ENCODE measurements at regions not wholly inside any gene's neighbourhood (a gene's known extent, or its start where the extent isn't known, plus 50 kb on each side); places are given as distances from the start of the nearest gene placed in this dataset.
"Not testable (repeated sequence)": the region's sequence is repeated elsewhere in the genome, so short reads cannot be mapped to it uniquely, and the experiment has no call there.

GRCh38 chr6:168842632-168843212, 401.7 kb downstream of the SMOC2 start:
- not testable (repeated sequence) for H3K27me3 Mint-ChIP-seq; H3K27ac Mint-ChIP-seq; H3K36me3 Mint-ChIP-seq (ENCODE audit: low read depth); H3K9me3 Mint-ChIP-seq; H3K4me1 Mint-ChIP-seq; H3K4me3 Mint-ChIP-seq; ATAC-seq (replicated peaks)

- H3K36me3 Mint-ChIP-seq (ENCODE audit: low read depth): no peaks in the 10 kb centered on the region
- H3K4me1 Mint-ChIP-seq: peaks cover 4% of the 10 kb centered on the region
- H3K27ac Mint-ChIP-seq: no peak overlapping the region
- H3K27me3 Mint-ChIP-seq: no peaks in the 10 kb centered on the region
- H3K9me3 Mint-ChIP-seq: no peaks in the 10 kb centered on the region
- ATAC-seq (replicated peaks): no peak
- no peak overlapping the region for H3K4me3 Mint-ChIP-seq
Measured at GRCh38 chr6:168841609-168842278, 400.8 kb downstream of the SMOC2 start.

GRCh38 chr6:168840932-168841331, 399.9 kb downstream of the SMOC2 start:
- not testable (repeated sequence) for H3K27me3 Mint-ChIP-seq; H3K4me1 Mint-ChIP-seq; ATAC-seq (replicated peaks); H3K4me3 Mint-ChIP-seq; H3K27ac Mint-ChIP-seq; H3K36me3 Mint-ChIP-seq (ENCODE audit: low read depth); H3K9me3 Mint-ChIP-seq

- peaks cover 11% of the 10 kb centered on the region for H3K27me3 Mint-ChIP-seq
- ATAC-seq (replicated peaks); H3K4me1 Mint-ChIP-seq: not testable (repeated sequence)
Measured at GRCh38 chr6:168840299-168840698, 399.3 kb downstream of the SMOC2 start.

DNA sequence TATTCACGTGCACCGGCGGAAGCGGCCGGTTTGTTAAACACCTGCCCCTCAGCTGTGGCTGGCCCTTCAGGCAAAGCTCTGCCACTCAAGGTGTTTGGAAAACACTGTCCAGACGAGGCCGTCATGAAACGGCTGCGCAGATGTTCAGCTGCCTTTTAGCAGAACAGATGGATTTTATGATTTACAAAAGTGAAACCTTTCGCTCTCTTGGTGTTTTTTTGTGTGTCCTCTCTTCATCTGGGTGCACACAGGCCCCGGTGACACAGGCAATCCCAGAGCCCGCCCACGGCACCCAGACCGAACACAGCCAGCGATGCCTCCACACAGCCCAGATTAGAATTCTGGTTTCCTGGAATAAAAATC, 397.0 kb downstream of the SMOC2 start:
- Mint-ChIP-seq H3K36me3 (ENCODE audit: low read depth) (no peaks in the 10 kb centered on the region), H3K9me3 (no peaks in the 10 kb centered on the region), H3K27me3 (peaks cover 16% of the 10 kb centered on the region), H3K4me3 (no peak overlapping the region), H3K4me1 (peaks cover 4% of the 10 kb centered on the region), H3K27ac (no peak overlapping the region)
- no peak for ATAC-seq (replicated peaks)

More at GRCh38 chr6:168840299-168840698, 399.3 kb downstream of the SMOC2 start:
- not testable (repeated sequence) for H3K9me3 Mint-ChIP-seq; H3K36me3 Mint-ChIP-seq (ENCODE audit: low read depth); H3K27ac Mint-ChIP-seq; H3K4me3 Mint-ChIP-seq

GRCh38 chr6:168837254-168838036, 396.5 kb downstream of the SMOC2 start:
- Mint-ChIP-seq H3K4me3 (no peak overlapping the region), H3K4me1 (peaks cover 4% of the 10 kb centered on the region), H3K27me3 (peaks cover 16% of the 10 kb centered on the region), H3K9me3 (no peaks in the 10 kb centered on the region), H3K27ac (no peak overlapping the region), H3K36me3 (ENCODE audit: low read depth) (no peaks in the 10 kb centered on the region)
- ATAC-seq (replicated peaks): no peak

DNA sequence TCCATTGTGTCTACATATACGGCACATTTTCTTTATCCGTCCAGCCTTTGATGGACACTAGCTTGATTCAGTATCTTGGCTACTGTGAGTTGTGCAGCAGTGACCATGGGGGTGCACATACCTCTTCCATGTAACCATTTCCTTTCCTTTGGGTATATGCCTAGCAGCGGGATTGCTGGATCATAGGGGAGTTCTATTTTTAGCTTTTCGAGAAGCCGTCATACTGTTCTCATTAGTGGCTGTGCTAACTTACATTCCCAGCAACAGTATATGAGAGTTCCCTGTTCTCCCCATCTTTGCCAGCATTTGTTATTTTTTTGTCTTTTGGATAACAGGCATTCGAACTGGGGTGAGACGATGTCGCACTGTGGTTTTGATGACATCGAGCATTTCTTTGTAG, 395.0 kb downstream of the SMOC2 start:
- H3K27ac Mint-ChIP-seq: no peak overlapping the region
- peaks cover 2% of the 10 kb centered on the region for H3K4me1 Mint-ChIP-seq
- no peak overlapping the region for H3K4me3 Mint-ChIP-seq
- no peaks in the 10 kb centered on the region for H3K9me3 Mint-ChIP-seq
- ATAC-seq (replicated peaks): no peak
- H3K36me3 Mint-ChIP-seq (ENCODE audit: low read depth): no peaks in the 10 kb centered on the region
- H3K27me3 Mint-ChIP-seq: peaks cover 16% of the 10 kb centered on the region

DNA sequence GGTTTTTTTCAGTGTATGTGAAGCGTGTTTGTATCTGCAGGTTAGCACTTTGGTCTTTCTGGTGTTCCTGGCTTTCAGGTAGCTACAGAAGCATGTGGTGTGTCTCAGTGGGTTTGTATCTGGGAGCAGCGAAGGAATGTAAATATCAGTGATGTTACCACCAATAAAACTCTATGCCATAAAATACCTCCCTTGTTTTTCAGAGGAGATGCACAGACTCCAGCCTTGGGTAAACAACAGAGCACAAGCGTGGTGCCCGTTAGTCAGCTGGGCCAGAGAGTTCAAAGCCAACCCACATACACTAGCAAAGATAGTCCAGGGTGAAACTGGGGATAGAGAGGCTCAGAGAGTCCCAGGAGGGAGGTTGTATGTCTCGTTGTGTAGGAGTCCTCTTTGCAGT, 393.8 kb downstream of the SMOC2 start:
- H3K27ac Mint-ChIP-seq: no peak overlapping the region
- no peaks in the 10 kb centered on the region for H3K9me3 Mint-ChIP-seq
- no peaks in the 10 kb centered on the region for H3K4me1 Mint-ChIP-seq
- H3K27me3 Mint-ChIP-seq: peaks cover 16% of the 10 kb centered on the region
- no peak overlapping the region for H3K4me3 Mint-ChIP-seq
- no peaks in the 10 kb centered on the region for H3K36me3 Mint-ChIP-seq (ENCODE audit: low read depth)
- no peak for ATAC-seq (replicated peaks)

DNA sequence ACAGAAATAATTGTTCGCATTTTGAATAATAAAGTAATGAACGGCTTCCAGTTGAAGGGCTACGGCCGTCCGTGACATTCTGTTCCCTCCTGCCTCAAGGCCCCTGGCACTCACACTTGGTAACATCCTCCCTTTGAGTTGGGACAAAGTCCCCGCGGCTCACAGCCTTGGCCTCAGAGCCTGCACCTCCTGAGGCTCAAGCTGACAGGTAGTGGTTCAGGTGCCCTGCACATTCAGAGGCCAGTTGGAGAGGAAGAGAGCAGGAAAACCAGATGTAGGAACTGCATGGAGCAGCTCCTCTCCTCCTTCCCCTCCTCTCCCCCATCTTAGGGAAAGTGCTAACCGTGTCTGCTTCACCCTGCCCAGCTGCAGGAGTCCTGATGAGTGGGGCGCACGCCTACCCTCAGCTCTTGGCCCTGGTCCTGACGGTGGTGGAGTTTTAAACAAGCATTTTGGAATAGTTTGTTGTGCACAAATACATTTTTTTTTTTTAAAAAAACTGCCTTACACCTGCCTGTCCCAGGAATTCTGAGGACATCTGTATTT, 393.1 kb downstream of the SMOC2 start:
- no peak for ATAC-seq (replicated peaks)
- no peak overlapping the region for H3K4me3 Mint-ChIP-seq
- H3K36me3 Mint-ChIP-seq (ENCODE audit: low read depth): no peaks in the 10 kb centered on the region
- no peak overlapping the region for H3K27ac Mint-ChIP-seq
- H3K4me1 Mint-ChIP-seq: no peaks in the 10 kb centered on the region
- H3K27me3 Mint-ChIP-seq: peaks cover 16% of the 10 kb centered on the region
- no peaks in the 10 kb centered on the region for H3K9me3 Mint-ChIP-seq

- Mint-ChIP-seq H3K9me3 (no peaks in the 10 kb centered on the region), H3K36me3 (ENCODE audit: low read depth) (no peaks in the 10 kb centered on the region), H3K4me3 (no peak overlapping the region), H3K27me3 (peaks cover 5% of the 10 kb centered on the region), H3K4me1 (no peaks in the 10 kb centered on the region), H3K27ac (no peak overlapping the region)
- no peak for ATAC-seq (replicated peaks)
Measured at GRCh38 chr6:168828800-168829199, 387.8 kb downstream of the SMOC2 start.

DNA sequence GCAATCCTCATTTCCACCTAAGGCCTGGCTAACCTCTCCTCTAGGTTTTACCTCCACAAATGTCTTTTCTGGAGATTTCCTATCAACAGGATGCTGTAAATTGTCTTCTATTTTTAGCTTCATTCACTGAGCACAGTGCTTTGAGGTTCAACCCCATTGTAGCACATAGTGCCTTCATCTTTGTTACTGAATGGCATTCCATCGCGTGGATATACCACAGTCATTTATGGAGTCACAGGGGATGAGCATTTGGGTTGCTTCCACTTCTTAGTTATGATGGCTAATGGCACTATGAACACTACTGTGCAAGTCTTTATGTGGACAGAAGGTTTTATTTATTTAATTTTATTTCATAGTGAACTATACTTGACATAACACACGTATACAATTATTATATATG, 387.1 kb downstream of the SMOC2 start:
- Mint-ChIP-seq H3K27ac (no peak overlapping the region), H3K9me3 (no peaks in the 10 kb centered on the region), H3K36me3 (ENCODE audit: low read depth) (no peaks in the 10 kb centered on the region), H3K4me3 (no peak overlapping the region), H3K4me1 (no peaks in the 10 kb centered on the region), H3K27me3 (peaks cover under 1% of the 10 kb centered on the region)
- no peak for ATAC-seq (replicated peaks)

DNA sequence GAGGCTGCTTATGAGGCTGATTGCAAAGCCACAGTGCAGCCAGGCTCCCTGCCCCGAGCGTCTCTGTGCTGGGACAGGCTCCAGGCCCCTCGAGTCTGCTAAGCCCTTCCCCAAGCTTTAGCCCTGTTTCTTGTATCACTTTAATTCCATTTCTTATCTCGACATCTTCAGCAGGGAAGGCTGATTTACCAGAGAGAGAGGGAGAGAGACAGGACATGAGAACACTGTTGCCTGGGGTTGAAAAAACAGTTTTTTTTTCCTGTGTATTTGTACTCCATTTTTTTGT, 386.5 kb downstream of the SMOC2 start:
- H3K9me3 Mint-ChIP-seq: no peaks in the 10 kb centered on the region
- H3K27ac Mint-ChIP-seq: no peak overlapping the region
- H3K27me3 Mint-ChIP-seq: no peaks in the 10 kb centered on the region
- no peak for ATAC-seq (replicated peaks)
- no peaks in the 10 kb centered on the region for H3K4me1 Mint-ChIP-seq
- no peak overlapping the region for H3K4me3 Mint-ChIP-seq
- no peaks in the 10 kb centered on the region for H3K36me3 Mint-ChIP-seq (ENCODE audit: low read depth)

DNA sequence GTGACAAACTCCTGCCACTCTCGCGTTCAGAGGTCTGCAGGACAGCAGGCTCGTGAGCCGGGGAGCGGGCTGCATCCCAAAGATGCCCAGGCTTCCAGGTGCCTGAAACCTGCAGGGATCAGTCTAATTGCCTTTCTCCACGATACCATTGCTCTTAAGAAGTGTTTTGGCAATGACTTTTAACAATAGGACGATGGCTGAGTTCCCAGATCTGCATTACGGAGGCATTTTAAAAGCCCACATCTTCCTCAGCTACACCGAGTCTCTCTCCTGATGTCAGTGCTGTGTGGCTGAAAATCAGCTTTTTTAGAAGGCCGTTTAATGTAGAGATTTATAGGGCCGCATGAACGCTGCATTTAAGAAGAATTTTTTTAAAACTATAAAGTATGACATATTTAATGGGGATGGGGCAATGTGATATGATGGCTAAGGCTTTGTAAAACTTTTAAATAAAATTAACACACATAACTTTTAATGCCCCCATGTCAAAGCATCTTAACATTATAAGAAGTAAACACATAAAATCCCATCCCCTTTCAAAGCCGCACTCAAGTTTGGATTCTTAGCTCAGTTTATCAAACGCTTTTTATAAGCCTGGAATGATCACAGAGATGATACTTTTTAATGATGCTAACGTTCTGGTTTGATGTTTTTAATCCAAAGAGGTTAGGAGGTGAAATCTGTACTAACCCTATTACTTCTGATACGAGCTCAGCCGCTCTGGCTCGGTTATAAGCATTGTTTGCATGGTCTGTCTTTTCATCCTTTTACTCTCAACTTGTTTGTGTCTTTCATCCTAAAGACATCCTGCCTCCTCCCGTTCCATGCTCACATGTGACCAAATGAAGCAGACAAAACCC, 386.0 kb downstream of the SMOC2 start:
- H3K36me3 Mint-ChIP-seq (ENCODE audit: low read depth): no peaks in the 10 kb centered on the region
- H3K4me1 Mint-ChIP-seq: no peaks in the 10 kb centered on the region
- no peaks in the 10 kb centered on the region for H3K27me3 Mint-ChIP-seq
- ATAC-seq (replicated peaks): no peak
- no peaks in the 10 kb centered on the region for H3K9me3 Mint-ChIP-seq
- H3K4me3 Mint-ChIP-seq: no peak overlapping the region
- H3K27ac Mint-ChIP-seq: no peak overlapping the region

GRCh38 chr6:168826078-168826390, 385.1 kb downstream of the SMOC2 start:
- Mint-ChIP-seq H3K36me3 (ENCODE audit: low read depth) (no peaks in the 10 kb centered on the region), H3K27ac (no peak overlapping the region), H3K4me3 (no peak overlapping the region), H3K27me3 (no peaks in the 10 kb centered on the region), H3K4me1 (no peaks in the 10 kb centered on the region), H3K9me3 (no peaks in the 10 kb centered on the region)
- ATAC-seq (replicated peaks): no peak
